Panc1 (cell line): ENCODE measurements at regions not wholly inside any gene's neighbourhood (a gene's known extent, or its start where the extent isn't known, plus 50 kb on each side); places are given as distances from the start of the nearest gene placed in this dataset.

Experiments used
- ATAC-seq: fragments of 200-7000 bp; cut with Tn5 transposase; 2 replicates; pipeline ENCODE4 v1.9.1; 2020; ENCODE audit warnings: mild to moderate bottlenecking, moderate library complexity
- BruUV-seq: library from RNA; stranded (reverse); fragments of 400-500 nt; replicated peaks from 2 replicates; lab custom pipeline; 2021; lab: Mats Ljungman, UMichigan
- CTCF ChIA-PET: fragments of 300-600 bp; sonication (Branson Sonifier 250); formaldehyde crosslinking; loops from one replicate; lab custom pipeline; 2022; ENCODE audit warnings: antibody characterized with exemption; lab: Charles Lee
- POLR2A ChIA-PET: fragments of 300-600 bp; sonication (Branson Sonifier 250); formaldehyde crosslinking; loops from one replicate; lab custom pipeline; 2022; ENCODE audit warnings: antibody characterized with exemption; lab: Charles Lee
- DNase-seq: peaks from one replicate; pipeline ENCODE4 v3.0.0-alpha.2; 2010; ENCODE audit warnings: low read depth, low spot score
- H3K27ac ChIP-seq: 2 replicates; pipeline ENCODE4 v1.5.1; 2011; ENCODE audit warnings: mild to moderate bottlenecking, low read length, inconsistent platforms
- H3K27me3 ChIP-seq: fragments of 200-500 bp; sonication (Bioruptor generic); 2 replicates; pipeline ENCODE4 v1.6.0; 2014; ENCODE audit warnings: low read length, inconsistent platforms; ENCODE audit not compliant: control insufficient read depth, insufficient read depth
- H3K36me3 ChIP-seq: fragments of 200-500 bp; sonication (Bioruptor generic); 2 replicates; pipeline ENCODE4 v1.5.1; 2014; ENCODE audit warnings: inconsistent platforms, mild to moderate bottlenecking, low read length, moderate library complexity; ENCODE audit not compliant: control insufficient read depth, insufficient read depth
- H3K4me1 ChIP-seq: 2 replicates; pipeline ENCODE4 v1.5.1; 2011; ENCODE audit warnings: inconsistent platforms, mild to moderate bottlenecking, low read length, moderate library complexity; ENCODE audit not compliant: control insufficient read depth, insufficient read depth
- H3K4me3 ChIP-seq, 2 experiments: 2 replicates each; pipeline ENCODE4 v1.5.1; 2011 to 2012; ENCODE audit warnings: low read depth in 2 of 2, low read length in 2 of 2, mild to moderate bottlenecking in 2 of 2, inconsistent platforms in 1 of 2, moderate library complexity in 1 of 2
- H3K9me3 ChIP-seq: fragments of 200-500 bp; sonication (Bioruptor generic); 2 replicates; pipeline ENCODE4 v1.5.1; 2014; ENCODE audit warnings: low read depth, mild to moderate bottlenecking, inconsistent platforms, low read length, moderate library complexity; ENCODE audit not compliant: control insufficient read depth, insufficient read depth
- POLR2AphosphoS5 ChIP-seq: IDR thresholded peaks from 2 replicates; pipeline ENCODE4 v1.6.1; 2012; ENCODE audit warnings: mild to moderate bottlenecking, low read depth, low read length, moderate library complexity
- SIN3A ChIP-seq: IDR thresholded peaks from 2 replicates; pipeline ENCODE4 v1.6.1; 2012; ENCODE audit warnings: low read depth, mild to moderate bottlenecking, low read length, moderate library complexity, borderline replicate concordance; ENCODE audit not compliant: insufficient read depth
- TCF7L2 ChIP-seq: IDR thresholded peaks from 2 replicates; pipeline ENCODE4 v1.6.1; 2011; ENCODE audit warnings: mild to moderate bottlenecking, low read depth, low read length, inconsistent platforms
- in situ Hi-C: cut with HindIII; loops from 2 replicates; pipeline ENCODE4 v1.10.0; 2016; ENCODE audit warnings: low sequenced_read_pairs, low pct_unique_long_range_greater_than_20kb
- intact Hi-C: fragments of 100-400 bp; cut with micrococcal nuclease; formaldehyde crosslinking; loops from one replicate; pipeline ENCODE4 v1.10.0; 2022; ENCODE audit not compliant: unreplicated experiment
- TF ChIP-seq, protein P1 (sequence below): fragments of 450-650 bp; IDR thresholded peaks from 2 replicates; pipeline ENCODE4 v1.5.1; 2017; ENCODE audit warnings: mild to moderate bottlenecking
- TF ChIP-seq, protein P2 (sequence below), 2 experiments: IDR thresholded peaks; 2 replicates each; pipeline ENCODE4 v1.6.1; 2011 to 2012; ENCODE audit warnings: low read depth in 2 of 2, control low read depth in 1 of 2, low read length in 1 of 2, mild to moderate bottlenecking in 1 of 2, moderate library complexity in 1 of 2; ENCODE audit not compliant: insufficient read depth in 1 of 2

DNA sequence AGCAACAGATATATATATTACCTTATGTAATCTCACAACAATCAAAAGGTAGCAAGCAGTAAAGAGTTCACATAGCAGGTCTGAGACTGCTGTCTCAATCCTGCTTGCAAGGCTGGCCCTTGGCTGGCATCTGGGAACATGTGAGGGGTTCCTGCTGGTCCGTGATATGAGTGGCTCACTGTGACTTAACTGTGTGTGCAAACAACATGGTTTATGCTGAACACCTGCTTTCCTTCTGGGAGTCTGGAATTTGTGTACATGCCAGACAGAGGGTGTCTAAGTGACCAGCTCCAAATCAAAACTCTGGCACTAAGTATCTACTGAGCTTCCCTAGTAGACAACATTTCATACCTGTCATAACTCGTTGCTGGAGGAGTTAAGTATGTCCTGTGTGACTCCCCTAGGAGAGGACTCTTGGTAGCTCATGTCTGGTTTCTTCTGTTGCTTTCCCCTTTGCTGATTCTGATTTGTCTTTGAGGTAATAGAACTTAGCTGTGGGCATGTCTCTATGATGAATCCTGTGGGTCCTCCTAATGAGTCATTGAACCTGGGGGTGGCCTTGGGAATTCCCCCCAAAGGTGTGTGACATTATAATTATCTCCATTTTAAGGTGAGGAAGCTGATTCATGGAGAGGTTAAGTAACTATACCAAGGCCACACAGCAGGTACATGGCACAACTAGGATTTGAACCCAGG, 131.6 kb upstream of the NEDD9 start:
- ChIA-PET CTCF (no interaction called here), POLR2A (no interaction called here)
- Histone ChIP-seq H3K4me1 (no peaks in the 10 kb centered on the region), H3K27me3 (no peaks in the 10 kb centered on the region; the same call in 1 of the 2 replicates), H3K9me3 (no peaks in the 10 kb centered on the region), H3K4me3 (no peak overlapping the region), H3K36me3 (no peaks in the 10 kb centered on the region), H3K27ac (no peak overlapping the region)
- DNase-seq = no peak
- in situ Hi-C loops (no loop called here), intact Hi-C loops (no loop called here)
- no TSS peak for BruUV-seq
- TF ChIP-seq SIN3A (no peak), POLR2AphosphoS5 (no peak), TCF7L2 (no peak)
- TF ChIP-seq, protein P1, sequence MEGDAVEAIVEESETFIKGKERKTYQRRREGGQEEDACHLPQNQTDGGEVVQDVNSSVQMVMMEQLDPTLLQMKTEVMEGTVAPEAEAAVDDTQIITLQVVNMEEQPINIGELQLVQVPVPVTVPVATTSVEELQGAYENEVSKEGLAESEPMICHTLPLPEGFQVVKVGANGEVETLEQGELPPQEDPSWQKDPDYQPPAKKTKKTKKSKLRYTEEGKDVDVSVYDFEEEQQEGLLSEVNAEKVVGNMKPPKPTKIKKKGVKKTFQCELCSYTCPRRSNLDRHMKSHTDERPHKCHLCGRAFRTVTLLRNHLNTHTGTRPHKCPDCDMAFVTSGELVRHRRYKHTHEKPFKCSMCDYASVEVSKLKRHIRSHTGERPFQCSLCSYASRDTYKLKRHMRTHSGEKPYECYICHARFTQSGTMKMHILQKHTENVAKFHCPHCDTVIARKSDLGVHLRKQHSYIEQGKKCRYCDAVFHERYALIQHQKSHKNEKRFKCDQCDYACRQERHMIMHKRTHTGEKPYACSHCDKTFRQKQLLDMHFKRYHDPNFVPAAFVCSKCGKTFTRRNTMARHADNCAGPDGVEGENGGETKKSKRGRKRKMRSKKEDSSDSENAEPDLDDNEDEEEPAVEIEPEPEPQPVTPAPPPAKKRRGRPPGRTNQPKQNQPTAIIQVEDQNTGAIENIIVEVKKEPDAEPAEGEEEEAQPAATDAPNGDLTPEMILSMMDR = no peak
- TF ChIP-seq, protein P2, sequence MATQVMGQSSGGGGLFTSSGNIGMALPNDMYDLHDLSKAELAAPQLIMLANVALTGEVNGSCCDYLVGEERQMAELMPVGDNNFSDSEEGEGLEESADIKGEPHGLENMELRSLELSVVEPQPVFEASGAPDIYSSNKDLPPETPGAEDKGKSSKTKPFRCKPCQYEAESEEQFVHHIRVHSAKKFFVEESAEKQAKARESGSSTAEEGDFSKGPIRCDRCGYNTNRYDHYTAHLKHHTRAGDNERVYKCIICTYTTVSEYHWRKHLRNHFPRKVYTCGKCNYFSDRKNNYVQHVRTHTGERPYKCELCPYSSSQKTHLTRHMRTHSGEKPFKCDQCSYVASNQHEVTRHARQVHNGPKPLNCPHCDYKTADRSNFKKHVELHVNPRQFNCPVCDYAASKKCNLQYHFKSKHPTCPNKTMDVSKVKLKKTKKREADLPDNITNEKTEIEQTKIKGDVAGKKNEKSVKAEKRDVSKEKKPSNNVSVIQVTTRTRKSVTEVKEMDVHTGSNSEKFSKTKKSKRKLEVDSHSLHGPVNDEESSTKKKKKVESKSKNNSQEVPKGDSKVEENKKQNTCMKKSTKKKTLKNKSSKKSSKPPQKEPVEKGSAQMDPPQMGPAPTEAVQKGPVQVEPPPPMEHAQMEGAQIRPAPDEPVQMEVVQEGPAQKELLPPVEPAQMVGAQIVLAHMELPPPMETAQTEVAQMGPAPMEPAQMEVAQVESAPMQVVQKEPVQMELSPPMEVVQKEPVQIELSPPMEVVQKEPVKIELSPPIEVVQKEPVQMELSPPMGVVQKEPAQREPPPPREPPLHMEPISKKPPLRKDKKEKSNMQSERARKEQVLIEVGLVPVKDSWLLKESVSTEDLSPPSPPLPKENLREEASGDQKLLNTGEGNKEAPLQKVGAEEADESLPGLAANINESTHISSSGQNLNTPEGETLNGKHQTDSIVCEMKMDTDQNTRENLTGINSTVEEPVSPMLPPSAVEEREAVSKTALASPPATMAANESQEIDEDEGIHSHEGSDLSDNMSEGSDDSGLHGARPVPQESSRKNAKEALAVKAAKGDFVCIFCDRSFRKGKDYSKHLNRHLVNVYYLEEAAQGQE (IDR thresholded peaks at IDR 0.05; ENCODE audit: insufficient read depth in 1 of 2, low read depth in 2 of 2, low read length in 1 of 2) = no peak
- no peak for ATAC-seq

DNA sequence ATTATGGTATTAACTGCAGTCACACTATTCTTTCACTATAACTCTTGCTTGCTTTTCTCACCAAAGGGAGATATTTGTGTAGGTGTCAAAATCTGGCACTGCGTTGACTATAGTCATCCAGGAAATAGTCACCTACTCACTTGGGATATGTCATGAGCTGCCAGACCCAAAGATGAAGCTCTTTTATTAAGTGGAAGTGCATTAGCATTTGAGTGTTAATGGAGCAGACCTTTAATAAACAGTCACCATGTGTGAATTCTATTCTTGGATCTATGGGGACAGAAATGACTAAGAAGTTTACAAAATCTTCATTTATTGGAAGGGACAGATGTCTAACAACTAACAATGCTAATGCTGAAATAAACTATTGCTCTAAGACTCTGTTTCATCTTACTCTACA, 130.1 kb upstream of the NEDD9 start:
- Histone ChIP-seq H3K4me3 (no peak overlapping the region), H3K9me3 (no peaks in the 10 kb centered on the region), H3K27me3 (no peaks in the 10 kb centered on the region), H3K4me1 (no peaks in the 10 kb centered on the region), H3K27ac (no peak overlapping the region), H3K36me3 (no peaks in the 10 kb centered on the region)
- ChIA-PET CTCF (no interaction called here), POLR2A (no interaction called here)
- no peak for DNase-seq
- no peak for TF ChIP-seq POLR2AphosphoS5
- no peak for TF ChIP-seq SIN3A
- TF ChIP-seq, protein P1 = no peak
- TF ChIP-seq, protein P2 (IDR thresholded peaks at IDR 0.05; ENCODE audit: insufficient read depth in 1 of 2, low read depth in 2 of 2, low read length in 1 of 2) = no peak
- TF ChIP-seq TCF7L2 = no peak
- no TSS peak for BruUV-seq
- ATAC-seq = no peak
- intact Hi-C loops = no loop called here
- in situ Hi-C loops = no loop called here
